Activated CD8-positive, alpha-beta memory T cell treated with anti-CD3 and anti-CD28 coated beads for 1 hour (primary cell): ENCODE measurements at regions not wholly inside any gene's neighbourhood (a gene's known extent, or its start where the extent isn't known, plus 50 kb on each side); places are given as distances from the start of the nearest gene placed in this dataset.
"Not testable (repeated sequence)": the region's sequence is repeated elsewhere in the genome, so short reads cannot be mapped to it uniquely, and the experiment has no call there.

Source experiments
- DNase-seq, 2 donors: peaks; one replicate each; pipeline ENCODE4 v3.0.0-alpha.2; 2020; ENCODE audit warnings: low read depth in 1 of 2; ENCODE audit errors: extremely low read depth in 1 of 2

DNA sequence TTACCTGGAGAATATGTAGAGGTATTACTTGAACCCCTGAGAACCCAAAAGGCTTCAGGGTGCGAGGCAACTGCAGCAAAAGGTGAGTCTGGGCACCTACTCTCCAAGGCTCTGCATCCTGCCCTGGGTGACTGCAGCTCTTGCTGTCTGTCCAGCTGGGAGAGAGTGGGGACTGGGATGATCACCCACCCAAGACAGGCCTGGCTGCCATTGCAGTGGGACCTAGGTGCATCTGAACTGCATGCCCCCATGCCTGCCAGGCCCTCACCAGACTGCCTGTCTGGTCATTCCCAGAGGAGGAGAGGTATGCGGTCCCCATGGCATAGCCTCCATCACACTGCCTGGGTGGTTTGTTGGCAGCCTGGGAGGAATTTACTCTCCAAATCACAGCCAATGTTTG lies 563.9 kb downstream of the TFAP2A start:
- DNase-seq: no peak

DNA sequence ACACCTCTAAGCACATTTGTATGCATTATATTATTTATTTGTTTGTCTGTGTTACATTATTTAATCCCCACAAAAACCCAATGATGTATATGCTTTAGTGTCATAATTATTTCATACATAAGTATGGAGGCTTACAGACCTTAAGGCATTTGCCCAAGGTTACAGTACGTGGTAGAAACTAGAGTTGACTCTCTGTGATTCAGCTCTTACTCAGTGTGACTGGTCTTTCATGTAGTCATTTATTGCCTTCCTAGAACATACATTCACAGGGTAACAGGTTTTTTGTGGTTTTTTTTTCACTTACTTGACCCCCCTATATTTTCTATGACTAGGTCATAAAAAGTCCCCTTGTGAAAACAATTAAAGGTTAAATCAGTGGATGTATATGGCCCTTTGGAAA lies 566.8 kb downstream of the TFAP2A start:
- no peak for DNase-seq

DNA sequence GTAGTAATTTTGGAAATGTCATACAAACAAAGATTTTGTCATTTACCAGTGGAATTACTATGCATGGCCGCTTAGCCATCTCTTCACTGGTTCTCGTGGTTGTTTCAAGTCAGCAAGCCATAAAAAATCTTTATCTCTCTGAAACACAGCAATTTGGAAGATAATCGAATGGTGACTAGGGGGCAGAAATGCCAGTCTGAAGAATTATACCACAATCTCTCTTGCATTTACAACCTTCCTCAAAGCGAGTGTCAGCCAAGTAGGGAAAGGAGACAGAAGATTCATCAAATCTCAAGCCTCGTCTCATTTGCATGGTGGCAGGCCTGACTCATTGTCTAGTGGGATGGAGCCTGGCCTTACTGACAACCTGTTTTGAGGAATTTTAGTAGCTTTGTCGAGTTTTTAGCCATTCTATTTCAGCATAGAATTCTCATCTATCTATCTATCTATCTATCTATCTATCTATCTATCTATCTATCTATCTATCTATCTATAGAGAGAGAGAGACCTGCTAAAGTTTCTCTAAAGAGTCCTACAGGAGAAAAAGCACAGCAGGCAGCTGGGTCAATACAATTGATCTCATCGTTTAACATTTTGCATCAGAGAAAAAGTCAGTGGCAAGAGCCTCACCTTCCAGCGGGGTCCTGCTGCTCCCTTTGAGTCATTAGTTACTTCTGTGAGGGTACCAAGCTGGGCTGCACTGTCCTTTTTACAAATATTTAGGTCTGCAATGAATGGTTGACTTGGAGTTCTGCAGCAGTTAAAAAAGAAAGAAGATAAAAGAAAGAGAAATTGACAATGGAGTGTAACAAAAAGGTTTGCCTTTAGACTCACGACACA lies 572.8 kb downstream of the TFAP2A start:
- no peak for DNase-seq

DNA sequence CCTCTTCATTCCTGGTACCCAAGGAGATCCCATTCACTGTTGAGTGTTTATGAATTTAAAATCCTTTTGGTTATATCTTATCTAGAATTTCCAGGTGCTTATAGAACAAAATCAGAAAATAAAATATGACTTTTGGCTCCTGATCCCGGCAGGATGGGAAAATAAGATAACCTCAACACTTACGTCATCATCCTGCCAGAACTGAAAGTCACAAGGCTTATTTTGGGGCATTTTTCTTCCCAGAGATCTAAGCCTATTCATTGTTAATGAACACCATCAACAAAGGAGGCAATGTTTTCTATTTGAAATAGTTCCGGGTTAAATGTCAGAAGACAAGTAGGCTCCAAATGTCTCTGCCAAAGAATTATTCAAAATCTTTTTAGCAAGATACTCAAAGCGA lies 580.6 kb downstream of the TFAP2A start:
- DNase-seq: no peak

DNA sequence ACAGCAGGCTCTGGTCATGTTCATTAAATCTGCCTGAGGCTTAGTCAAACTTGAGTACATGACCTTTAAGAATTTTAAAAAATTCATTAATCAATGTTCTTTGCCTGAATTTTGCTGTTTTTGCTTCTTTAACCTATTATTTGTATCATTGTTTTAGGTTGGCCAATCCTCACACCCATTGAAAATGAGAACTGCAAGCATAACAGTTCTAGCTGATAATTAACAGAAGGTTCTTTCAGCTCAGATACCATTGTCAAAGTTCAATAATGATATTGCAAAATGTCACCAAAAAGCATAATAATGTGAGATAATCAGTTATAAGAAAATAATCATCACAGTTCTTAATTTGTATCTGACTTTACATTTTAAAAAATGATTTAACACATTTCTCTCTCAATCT lies 583.1 kb downstream of the TFAP2A start:
- DNase-seq: no peak

DNA sequence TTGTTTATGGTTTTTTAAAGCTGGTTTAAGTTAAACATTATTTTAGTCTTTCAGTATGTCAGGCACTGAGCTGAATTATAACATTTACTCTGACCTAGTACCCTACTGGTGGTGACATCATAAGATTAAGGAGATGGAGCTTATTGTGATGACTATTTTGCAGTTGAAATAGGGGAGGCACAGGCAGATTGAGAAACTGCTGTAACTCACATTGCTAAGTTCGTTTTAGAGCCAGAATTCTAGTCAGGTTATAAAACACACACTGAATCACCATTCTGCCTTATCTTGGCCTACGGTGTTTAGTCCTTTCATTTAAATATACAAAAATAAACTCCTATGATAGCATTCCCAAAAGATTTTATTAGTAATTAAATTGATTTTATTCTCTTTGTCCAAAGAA lies 584.1 kb downstream of the TFAP2A start:
- DNase-seq: no peak

DNA sequence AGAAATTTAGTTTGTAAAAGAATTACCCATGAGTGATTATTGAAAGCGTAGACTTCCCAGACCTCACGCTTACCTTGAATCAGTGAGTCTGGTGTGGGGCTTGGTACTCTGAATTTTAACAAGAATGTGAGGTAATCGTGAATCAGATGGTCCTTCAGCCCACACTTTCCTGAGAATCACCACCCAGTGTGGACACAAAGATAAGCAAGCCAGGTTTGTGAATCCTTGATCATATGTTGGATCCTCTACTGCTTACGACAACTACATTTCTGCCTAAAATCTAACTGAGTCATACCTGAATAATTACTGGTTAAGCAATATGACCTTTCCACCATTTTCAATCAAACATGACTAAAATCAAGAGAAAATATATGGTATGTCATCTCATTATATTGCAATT lies 589.3 kb downstream of the TFAP2A start:
- DNase-seq: no peak

DNA sequence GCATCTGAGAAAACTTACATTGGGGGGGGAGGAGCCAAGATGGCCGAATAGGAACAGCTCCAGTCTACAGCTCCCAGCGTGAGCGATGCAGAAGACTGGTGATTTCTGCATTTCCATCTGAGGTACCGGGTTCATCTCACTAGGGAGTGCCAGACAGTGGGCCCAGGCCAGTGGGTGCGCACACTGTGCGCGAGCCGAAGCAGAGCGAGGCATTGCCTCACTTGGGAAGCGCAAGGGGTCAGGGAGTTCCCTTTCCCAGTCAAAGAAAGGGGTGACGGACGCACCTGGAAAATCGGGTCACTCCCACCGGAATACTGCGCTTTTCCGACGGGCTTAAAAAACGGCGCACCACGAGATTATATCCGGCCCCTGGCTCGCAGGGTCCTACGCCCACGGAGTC lies 604.1 kb downstream of the TFAP2A start:
- DNase-seq: not testable (repeated sequence)

DNA sequence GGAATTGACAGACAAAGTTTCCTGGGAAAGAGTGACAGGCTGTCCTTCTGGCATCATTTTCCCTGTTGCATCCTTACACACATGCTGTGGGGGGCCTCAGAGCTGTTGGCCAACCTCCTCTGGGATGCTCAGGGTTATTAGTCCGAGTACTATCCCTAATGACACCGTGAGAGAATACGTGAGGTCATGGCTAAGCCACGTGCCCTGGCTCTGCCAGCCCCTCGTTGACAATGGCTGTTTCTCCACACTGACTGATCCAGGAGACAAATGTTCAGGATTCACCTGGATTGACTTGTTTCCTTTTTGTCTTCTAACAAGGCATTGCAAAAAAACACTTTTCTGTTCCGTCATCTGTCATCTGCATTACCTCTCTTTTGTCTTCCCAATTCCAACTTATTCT lies 604.6 kb downstream of the TFAP2A start:
- no peak for DNase-seq

DNA sequence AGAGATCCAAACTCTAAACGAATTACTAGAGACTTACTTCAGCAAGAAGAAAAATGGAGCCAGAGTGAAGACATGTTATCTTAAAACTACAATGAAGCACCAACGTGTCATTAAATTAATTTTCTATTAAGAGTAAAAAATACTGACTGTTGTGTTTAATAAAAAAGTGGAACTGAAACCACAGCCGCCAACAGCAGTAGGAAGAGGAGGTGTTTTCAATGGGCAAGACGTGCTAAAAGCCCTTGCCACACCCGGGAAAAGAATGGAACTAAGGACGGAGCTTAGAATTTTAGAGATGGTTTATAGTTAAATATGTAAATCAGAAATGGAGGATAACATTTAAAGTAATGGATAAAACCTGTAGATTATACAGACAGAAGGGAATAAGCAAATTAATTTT lies 608.7 kb downstream of the TFAP2A start:
- no peak for DNase-seq

DNA sequence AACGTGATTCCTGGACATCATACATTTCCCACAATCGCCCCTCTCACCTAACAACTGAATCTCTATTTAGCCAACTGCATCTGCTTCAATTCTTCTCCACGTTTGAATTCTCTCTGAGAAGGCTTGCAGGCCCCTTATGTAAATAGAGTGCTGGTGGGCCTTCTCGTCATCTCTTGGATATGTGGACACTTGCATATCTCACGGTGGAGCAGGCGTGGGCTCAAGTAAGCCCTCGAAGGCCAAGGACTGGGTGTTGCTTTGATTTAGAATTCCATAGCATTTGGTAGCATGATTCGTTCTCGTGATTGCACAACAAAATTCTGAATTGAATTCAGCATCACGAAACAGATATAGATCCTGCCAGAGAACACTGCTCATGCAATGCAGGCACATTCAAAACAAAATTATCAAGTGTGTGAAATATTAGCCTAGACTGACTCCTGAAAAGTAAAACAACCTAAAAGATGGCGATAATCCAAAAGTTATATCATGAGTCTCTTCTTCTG lies 613.6 kb downstream of the TFAP2A start:
- no peak for DNase-seq

DNA sequence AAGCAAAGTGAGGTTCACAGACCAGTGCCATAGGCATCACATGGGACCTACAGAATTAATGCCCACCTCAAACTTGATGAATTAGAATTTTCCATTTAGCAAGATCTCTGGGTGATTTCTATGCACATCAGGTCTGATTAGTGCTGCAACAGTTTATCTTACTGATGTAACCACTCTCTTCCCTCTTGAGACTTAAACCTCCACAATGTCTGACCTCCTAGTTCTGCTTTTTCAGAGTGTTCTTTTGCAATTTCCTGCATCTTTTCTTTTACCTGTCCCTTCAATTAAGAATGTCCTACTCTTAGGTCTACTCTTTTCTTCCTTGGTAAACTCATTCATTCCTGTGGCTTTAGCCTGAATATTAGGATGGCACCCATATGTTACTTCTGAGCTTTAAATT lies 615.3 kb downstream of the TFAP2A start:
- DNase-seq: no peak

DNA sequence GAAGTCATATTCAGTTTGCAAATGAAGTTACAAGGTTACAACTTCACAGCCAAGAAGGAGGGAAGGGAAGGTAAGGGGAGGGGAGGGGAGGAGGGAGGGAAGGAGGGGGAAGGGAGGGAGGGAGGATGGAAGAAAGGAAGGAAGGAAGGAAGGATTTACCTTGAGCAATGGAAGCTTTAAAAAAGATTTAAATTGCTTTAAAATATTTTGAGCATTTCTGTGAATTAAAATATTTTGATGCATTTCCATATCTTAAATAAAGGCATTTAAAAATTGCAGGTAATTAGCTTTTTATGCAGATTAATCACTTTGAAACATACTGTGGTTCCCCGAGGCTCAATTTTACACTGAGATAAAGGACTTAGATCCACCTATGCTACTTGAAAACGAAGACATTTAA lies 618.0 kb downstream of the TFAP2A start:
- no peak for DNase-seq

DNA sequence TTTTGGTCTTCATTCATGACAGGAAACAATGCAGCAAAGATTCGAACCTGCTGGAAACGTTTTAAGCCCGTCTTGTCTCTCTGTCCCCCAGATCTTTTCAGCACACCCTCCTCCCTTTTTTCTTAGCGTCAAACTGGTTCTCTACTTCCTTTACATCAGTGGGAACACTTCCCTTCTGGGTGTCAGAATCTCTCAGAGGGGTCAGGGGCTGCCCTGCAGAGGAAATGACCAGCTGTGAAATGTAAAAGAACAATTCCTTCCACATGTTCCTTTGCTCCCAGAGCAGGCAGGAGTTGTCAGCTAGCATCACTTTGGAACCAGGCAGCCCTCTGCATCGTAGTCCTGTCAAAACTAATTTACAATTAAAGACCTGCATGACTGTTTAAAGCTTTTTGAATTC lies 619.0 kb downstream of the TFAP2A start:
- DNase-seq: no peak

DNA sequence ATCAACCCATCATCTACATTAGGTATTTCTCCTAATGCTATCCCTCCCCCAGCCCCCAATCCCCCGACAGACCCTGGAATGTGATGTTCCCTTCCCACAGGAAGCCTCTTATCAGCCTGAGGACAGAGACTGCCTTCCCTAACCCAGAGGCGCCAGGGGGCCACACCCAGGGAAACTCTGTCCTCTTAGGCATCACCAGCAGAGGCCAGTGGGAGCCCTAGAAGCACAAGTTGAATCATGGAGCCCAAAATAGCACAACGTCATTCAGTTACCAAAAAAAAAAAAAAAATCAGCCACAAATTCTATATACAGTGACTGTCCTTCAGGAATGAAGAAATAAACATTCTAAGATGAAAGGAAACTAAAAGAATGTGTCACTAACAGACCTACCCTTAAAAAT lies 625.7 kb downstream of the TFAP2A start:
- no peak for DNase-seq

DNA sequence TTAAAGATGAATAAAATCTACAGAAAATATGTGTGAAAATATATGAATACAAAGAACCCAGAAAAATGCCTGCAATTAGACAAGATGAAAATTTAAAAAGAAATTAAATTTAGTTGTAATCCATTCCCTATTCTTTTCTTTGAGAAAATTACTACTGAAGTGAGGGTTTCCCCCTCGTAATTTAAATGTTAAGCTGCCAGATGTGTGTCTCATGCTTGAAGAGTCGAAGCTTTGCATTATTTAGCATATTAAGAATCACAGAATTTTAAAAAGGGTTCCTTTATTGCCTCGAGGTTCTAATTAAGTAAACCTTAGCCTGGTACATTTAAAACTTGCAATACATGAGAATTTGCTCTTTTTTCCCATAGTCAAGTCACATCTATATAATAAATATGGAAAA lies 630.1 kb downstream of the TFAP2A start:
- no peak for DNase-seq

DNA sequence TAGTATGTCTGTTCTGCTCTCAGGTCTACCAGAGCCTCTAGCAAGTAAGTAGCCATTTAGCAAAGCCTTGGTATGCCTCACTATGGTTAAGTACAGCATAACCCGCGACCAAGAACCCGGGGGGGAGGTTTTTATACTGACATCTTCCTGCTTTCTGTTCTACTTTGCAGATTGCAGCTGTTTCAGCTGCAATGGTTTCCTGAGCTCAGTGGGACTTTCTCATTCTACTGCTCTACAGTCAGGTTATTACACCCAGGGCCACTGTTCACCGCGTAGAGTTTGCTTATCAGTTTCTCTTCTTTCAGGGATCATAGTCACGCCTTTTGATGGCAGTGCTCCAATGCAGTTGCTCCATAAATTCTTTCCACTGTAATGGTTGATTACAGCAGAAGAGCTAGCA lies 631.3 kb downstream of the TFAP2A start:
- no peak for DNase-seq

DNA sequence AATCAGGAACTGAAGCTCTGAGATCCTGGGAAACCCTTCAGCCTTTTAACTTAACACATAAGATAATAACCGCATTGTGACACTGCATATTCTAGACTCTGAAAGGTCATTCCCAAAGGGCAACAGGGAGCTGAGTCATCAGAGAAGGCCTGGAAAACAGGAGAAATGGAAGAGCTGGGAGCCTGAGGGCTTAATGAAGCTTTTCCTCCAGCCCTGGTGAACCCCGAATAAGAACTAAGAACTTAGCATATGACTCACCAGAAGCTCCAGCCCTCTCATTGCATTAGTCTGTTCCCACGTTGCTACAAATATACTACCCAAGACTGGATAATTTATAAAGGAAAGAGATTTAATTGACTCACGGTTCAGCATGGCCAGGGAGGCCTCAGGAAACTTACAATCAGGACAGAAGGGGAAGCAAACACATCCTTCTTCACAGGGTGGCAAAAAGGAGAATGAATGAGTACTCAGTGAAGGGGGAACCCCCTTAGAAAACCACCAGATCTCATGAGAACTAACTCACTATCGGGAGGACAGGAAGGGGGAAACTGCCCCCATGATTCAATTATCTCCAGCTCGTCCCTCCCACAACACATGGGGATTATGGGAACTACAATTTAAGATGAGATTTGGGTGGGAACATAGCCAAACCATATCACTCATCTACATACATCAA lies 648.5 kb downstream of the TFAP2A start:
- DNase-seq: no peak

DNA sequence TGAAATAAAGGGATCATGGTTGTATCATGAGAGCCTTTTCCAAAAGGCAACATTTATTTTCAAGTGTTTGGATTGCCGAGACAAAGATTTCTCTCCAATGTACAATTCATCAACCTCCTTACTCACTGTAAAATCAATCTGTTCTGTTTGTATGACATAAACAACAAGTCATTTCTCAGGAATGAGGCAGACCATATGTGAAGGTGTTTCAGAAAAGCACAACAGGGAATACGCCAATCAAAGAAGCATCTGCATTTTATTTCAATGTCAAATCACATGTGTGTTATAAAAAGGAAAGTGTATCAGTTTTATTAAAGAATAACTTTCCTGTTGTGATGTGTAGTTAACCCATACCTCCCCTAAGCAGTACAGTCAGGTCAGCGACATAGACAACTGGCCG lies 653.7 kb downstream of the TFAP2A start:
- DNase-seq: no peak

DNA sequence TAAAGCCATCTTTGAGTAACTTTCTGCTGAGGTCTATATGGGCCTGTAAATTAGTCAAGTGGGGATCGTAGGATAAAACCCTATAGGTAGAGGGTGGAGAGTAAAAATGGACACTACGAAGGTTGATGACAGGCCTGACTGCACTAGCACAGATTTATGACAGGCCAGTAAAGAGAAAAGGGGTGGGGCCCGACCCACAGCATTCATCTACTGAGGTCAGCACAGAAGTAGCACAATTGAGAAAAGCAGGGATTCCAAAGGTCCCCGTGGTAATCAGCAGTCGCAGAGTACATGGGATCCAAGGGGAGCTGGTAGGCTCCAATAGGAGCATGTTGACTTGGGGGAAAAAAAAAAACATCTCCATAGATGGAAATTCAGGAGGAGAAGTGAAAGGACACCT lies 660.4 kb downstream of the TFAP2A start:
- no peak for DNase-seq

DNA sequence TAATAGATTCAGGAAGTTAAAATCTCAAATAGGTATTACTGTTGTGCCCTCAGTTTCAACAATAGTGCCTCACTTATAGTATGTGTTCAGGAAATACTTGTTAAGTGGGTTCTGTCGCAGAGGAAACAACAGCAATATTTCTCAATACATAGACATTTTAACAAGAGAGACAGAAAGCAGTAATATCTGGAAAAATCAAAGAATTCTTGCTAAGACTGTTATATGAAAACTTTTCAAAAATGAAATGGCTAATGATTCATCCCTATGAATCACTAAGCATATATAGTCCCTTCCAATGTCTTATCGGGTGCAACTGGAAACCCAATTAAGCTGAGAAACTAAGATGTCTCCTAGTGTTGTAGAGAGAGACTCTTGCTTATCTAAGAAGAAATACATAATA lies 668.9 kb downstream of the TFAP2A start:
- DNase-seq: no peak

DNA sequence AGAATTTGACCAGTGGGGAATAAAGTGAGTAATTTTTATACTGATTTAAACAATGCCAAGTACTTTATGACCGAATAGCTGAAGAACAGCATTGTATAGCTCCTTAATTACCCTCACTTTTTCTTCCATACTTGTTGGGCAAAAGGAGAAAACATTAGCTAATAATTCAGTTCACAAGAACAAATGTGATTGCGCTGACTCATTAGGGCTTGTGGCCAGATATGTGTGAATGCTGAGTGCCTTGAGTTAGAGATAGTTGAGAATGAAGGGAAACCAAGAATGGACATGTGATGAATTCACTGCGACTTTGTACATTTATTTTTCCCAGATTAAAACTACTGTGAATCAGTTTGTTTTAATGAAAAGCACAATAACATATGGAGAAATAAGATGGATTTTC lies 669.4 kb downstream of the TFAP2A start:
- DNase-seq: no peak
